Endothelial cell of umbilical vein (primary cell): ENCODE measurements at regions not wholly inside any gene's neighbourhood (a gene's known extent, or its start where the extent isn't known, plus 50 kb on each side); places are given as distances from the start of the nearest gene placed in this dataset.
"Not testable (repeated sequence)": the region's sequence is repeated elsewhere in the genome, so short reads cannot be mapped to it uniquely, and the experiment has no call there.

Source experiments
- BruUV-seq: library from RNA; stranded (reverse); fragments of 400-500 nt; replicated peaks from 2 replicates; lab custom pipeline; 2021; lab: Mats Ljungman, UMichigan
- CTCF ChIA-PET: fragments of 300-600, 350-600 bp; sonication (Branson Sonifier 250); formaldehyde crosslinking; loops from one replicate; lab custom pipeline; 2021; ENCODE audit warnings: antibody characterized with exemption, inconsistent platforms; lab: Charles Lee
- POLR2A ChIA-PET: fragments of 300-600, 350-600 bp; sonication (Branson Sonifier 250); formaldehyde crosslinking; loops from one replicate; lab custom pipeline; 2021; ENCODE audit warnings: antibody characterized with exemption, inconsistent platforms; lab: Charles Lee
- DNase-seq: peaks from one replicate; pipeline ENCODE4 v3.0.0-alpha.2; 2011; ENCODE audit warnings: low read depth, low spot score
- FAIRE-seq: peaks from 2 replicates; lab custom pipeline; 2011; peaks lifted over from hg19 to GRCh38; lab: Jason Lieb, UNC
- H2AFZ ChIP-seq: 2 replicates; pipeline ENCODE4 v1.6.0; 2012; ENCODE audit warnings: low read depth, low read length, control low read depth, inconsistent platforms
- H3K27ac ChIP-seq: 2 replicates; pipeline ENCODE4 v1.5.1; 2011; ENCODE audit warnings: low read depth, mild to moderate bottlenecking, control low read depth, low read length, moderate library complexity; ENCODE audit not compliant: insufficient read depth
- H3K27me3 ChIP-seq, 2 experiments: 2 replicates each; pipeline versions ENCODE4 v1.6.0 to v1.6.1; 2011; ENCODE audit warnings: low read length in 2 of 2, mixed read lengths in 1 of 2; ENCODE audit not compliant: control insufficient read depth in 2 of 2, insufficient read depth in 2 of 2
- H3K36me3 ChIP-seq, 2 experiments: 2 replicates in 1 of 2; 3 replicates in 1 of 2; pipeline ENCODE4 v1.5.1; 2011; ENCODE audit warnings: low read length in 2 of 2, mild to moderate bottlenecking in 1 of 2, moderate library complexity in 1 of 2; ENCODE audit not compliant: control insufficient read depth in 2 of 2, insufficient read depth in 2 of 2; ENCODE audit errors: extremely low read depth in 1 of 2
- H3K4me1 ChIP-seq: 3 replicates; pipeline ENCODE4 v1.5.1; 2011; ENCODE audit warnings: mild to moderate bottlenecking, low read length; ENCODE audit not compliant: control insufficient read depth, insufficient read depth; ENCODE audit errors: extremely low read depth
- H3K4me2 ChIP-seq: 2 replicates; pipeline ENCODE4 v1.6.1; 2011; ENCODE audit warnings: low read length, control low read depth, mixed read lengths; ENCODE audit not compliant: insufficient read depth
- H3K4me3 ChIP-seq, 3 experiments: fragments of 200-600 bp in 1 of 3; sonication (generic), shearing (Covaris generic) in 1 of 3; replicated peaks in 1 of 3; 2 replicates each; pipeline ENCODE4 v1.5.1; 2011 to 2016; ENCODE audit warnings: control low read depth in 3 of 3, low read length in 3 of 3, mild to moderate bottlenecking in 2 of 3, inconsistent platforms in 1 of 3, low read depth in 1 of 3, moderate library complexity in 1 of 3; ENCODE audit not compliant: insufficient read depth in 1 of 3
- H3K79me2 ChIP-seq: 2 replicates; pipeline ENCODE4 v1.6.0; 2012; ENCODE audit warnings: low read length, inconsistent platforms; ENCODE audit not compliant: control insufficient read depth, insufficient read depth
- H3K9ac ChIP-seq: replicated peaks from 2 replicates; pipeline ENCODE3; 2011; ENCODE audit warnings: low read length, control low read depth; ENCODE audit not compliant: insufficient read depth; ENCODE audit errors: extremely low read depth
- H3K9me1 ChIP-seq: replicated peaks from 3 replicates; pipeline ENCODE4 v1.6.0; 2011; ENCODE audit warnings: mild to moderate bottlenecking, low read length; ENCODE audit not compliant: control insufficient read depth, insufficient read depth; ENCODE audit errors: extremely low read depth
- H3K9me3 ChIP-seq: replicated peaks from 2 replicates; pipeline ENCODE4 v1.5.1; 2012; ENCODE audit warnings: low read length, inconsistent platforms; ENCODE audit not compliant: control insufficient read depth, insufficient read depth
- H4K20me1 ChIP-seq: replicated peaks from 2 replicates; pipeline ENCODE3; 2011; ENCODE audit warnings: mild to moderate bottlenecking, low read length; ENCODE audit not compliant: control insufficient read depth, insufficient read depth; ENCODE audit errors: extremely low read depth
- EZH2 ChIP-seq: IDR thresholded peaks from 2 replicates; pipeline ENCODE4 v1.6.1; 2012; ENCODE audit warnings: borderline replicate concordance, low read depth, mild to moderate bottlenecking, moderate library complexity, low read length, inconsistent platforms; ENCODE audit not compliant: severe bottlenecking
- FOS ChIP-seq: IDR thresholded peaks from 2 replicates; pipeline ENCODE4 v1.6.1; 2011; ENCODE audit warnings: mild to moderate bottlenecking, low read length, moderate library complexity, borderline replicate concordance; ENCODE audit not compliant: insufficient read depth
- GATA2 ChIP-seq: IDR thresholded peaks from 2 replicates; pipeline ENCODE4 v1.7.0; 2011; ENCODE audit warnings: low read depth, mild to moderate bottlenecking, moderate library complexity, mixed read lengths, low read length; ENCODE audit not compliant: insufficient read length, insufficient read depth
- JUN ChIP-seq: IDR thresholded peaks from 2 replicates; pipeline ENCODE4 v1.6.1; 2011; ENCODE audit warnings: borderline replicate concordance, low read depth; ENCODE audit not compliant: insufficient read length, insufficient read depth
- MYC ChIP-seq: IDR thresholded peaks from one replicate; pipeline ENCODE4 v1.6.1; 2011; ENCODE audit warnings: mild to moderate bottlenecking, low read depth, low read length
- POLR2A ChIP-seq: IDR thresholded peaks from 2 replicates; pipeline ENCODE4 v1.6.1; 2012; ENCODE audit warnings: low read depth, mild to moderate bottlenecking, control low read depth, low read length
- POLR2AphosphoS5 ChIP-seq: IDR thresholded peaks from 2 replicates; pipeline ENCODE4 v1.6.1; 2012; ENCODE audit warnings: low read depth, mild to moderate bottlenecking, control low read depth, low read length, moderate library complexity; ENCODE audit not compliant: insufficient read depth
- dilution Hi-C: fragments of 300-500 bp; cut with MboI; formaldehyde crosslinking; loops from one replicate; pipeline ENCODE4 v1.15.0; 2019; ENCODE audit warnings: low sequenced_read_pairs; ENCODE audit not compliant: extremely low pct_ligation_motif_present
- intact Hi-C: fragments of 100-400 bp; cut with micrococcal nuclease; formaldehyde crosslinking; loops from one replicate; pipeline ENCODE4 v1.10.0; 2022
- TF ChIP-seq, protein P1 (sequence below), 2 donors: IDR thresholded peaks; 1 replicate in 1 of 2; 2 replicates in 1 of 2; pipeline ENCODE4 v1.5.1; 2011; ENCODE audit warnings: low read length in 2 of 2, mild to moderate bottlenecking in 2 of 2, moderate library complexity in 2 of 2, control low read depth in 1 of 2, inconsistent platforms in 1 of 2, low read depth in 1 of 2; ENCODE audit not compliant: insufficient read depth in 1 of 2; ENCODE audit errors: extremely low read depth in 1 of 2
- TF ChIP-seq, protein P2 (sequence below): IDR thresholded peaks from 2 replicates; pipeline ENCODE4 v1.6.1; 2011; ENCODE audit not compliant: insufficient read depth, insufficient read length

DNA sequence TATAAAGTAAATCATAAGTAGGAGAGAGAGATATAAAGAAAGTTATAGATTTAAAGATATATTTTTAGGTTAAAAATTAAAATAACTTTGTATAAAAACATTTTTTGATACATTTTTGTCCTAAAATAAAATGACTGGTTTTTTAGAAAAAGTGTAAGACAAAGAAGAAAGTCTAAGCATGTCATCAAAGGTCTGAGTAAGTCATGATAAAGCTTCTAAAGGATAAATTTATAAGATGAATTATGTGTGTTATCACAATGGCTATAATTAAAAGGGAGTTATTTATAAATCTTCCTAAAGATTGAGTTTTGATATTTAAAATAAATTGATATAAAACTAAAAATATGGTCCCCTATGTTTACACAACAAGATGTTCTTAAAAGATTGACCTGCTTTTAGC is 370.9 kb downstream of the PTPRU start:
- H3K9ac ChIP-seq = no peak overlapping the region
- no peak overlapping the region for H3K4me3 ChIP-seq
- POLR2A ChIA-PET = no interaction called here
- no peaks in the 10 kb centered on the region for H3K79me2 ChIP-seq
- H3K27me3 ChIP-seq = no peaks in the 10 kb centered on the region
- TF ChIP-seq POLR2A (no peak), FOS (no peak), GATA2 (no peak), POLR2AphosphoS5 (no peak), EZH2 (no peak), JUN (no peak), MYC (no peak)
- TF ChIP-seq, protein P1, sequence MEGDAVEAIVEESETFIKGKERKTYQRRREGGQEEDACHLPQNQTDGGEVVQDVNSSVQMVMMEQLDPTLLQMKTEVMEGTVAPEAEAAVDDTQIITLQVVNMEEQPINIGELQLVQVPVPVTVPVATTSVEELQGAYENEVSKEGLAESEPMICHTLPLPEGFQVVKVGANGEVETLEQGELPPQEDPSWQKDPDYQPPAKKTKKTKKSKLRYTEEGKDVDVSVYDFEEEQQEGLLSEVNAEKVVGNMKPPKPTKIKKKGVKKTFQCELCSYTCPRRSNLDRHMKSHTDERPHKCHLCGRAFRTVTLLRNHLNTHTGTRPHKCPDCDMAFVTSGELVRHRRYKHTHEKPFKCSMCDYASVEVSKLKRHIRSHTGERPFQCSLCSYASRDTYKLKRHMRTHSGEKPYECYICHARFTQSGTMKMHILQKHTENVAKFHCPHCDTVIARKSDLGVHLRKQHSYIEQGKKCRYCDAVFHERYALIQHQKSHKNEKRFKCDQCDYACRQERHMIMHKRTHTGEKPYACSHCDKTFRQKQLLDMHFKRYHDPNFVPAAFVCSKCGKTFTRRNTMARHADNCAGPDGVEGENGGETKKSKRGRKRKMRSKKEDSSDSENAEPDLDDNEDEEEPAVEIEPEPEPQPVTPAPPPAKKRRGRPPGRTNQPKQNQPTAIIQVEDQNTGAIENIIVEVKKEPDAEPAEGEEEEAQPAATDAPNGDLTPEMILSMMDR (IDR thresholded peaks at IDR 0.05; ENCODE audit: extremely low read depth in 1 of 2, insufficient read depth in 1 of 2, low read depth in 1 of 2, low read length in 2 of 2) = no peak
- TF ChIP-seq, protein P2, sequence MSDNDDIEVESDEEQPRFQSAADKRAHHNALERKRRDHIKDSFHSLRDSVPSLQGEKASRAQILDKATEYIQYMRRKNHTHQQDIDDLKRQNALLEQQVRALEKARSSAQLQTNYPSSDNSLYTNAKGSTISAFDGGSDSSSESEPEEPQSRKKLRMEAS = no peak
- CTCF ChIA-PET = no interaction called here
- no peaks in the 10 kb centered on the region for H3K9me3 ChIP-seq
- no TSS peak for BruUV-seq
- no peak overlapping the region for H2AFZ ChIP-seq
- H3K36me3 ChIP-seq = no peaks in the 10 kb centered on the region
- no peak overlapping the region for H3K27ac ChIP-seq
- H3K4me2 ChIP-seq = no peak overlapping the region
- no peaks in the 10 kb centered on the region for H3K4me1 ChIP-seq
- no peak for DNase-seq
- FAIRE-seq = no peak
- no peaks in the 10 kb centered on the region for H4K20me1 ChIP-seq
- dilution Hi-C loops (no loop called here), intact Hi-C loops (no loop called here)
- no peaks in the 10 kb centered on the region for H3K9me1 ChIP-seq

DNA sequence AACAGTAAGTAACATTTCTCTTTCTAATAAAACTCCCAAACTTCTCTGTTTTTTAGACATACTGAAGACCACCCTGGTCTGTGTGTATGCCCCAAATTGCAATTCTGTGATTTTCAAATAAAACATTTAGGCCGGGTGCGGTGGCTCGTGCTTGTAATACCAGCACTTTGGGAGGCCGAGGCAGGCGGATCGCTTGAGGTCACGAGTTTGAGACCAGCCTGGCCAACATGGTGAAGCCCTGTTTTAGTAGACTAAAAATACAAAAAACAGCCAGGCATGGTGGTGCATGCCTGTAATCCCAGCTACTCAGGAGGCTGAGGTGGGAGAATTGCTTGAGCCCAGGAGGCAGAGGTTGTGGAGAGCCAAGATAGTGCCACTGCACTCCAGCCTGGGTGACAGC is 368.5 kb downstream of the PTPRU start:
- H3K27ac ChIP-seq, H3K27me3 ChIP-seq, H3K4me3 ChIP-seq, H3K36me3 ChIP-seq, H3K9ac ChIP-seq, H3K4me2 ChIP-seq, H4K20me1 ChIP-seq, BruUV-seq, H3K4me1 ChIP-seq, CTCF ChIA-PET, H3K9me1 ChIP-seq, FAIRE-seq, intact Hi-C loops, H2AFZ ChIP-seq, dilution Hi-C loops, H3K9me3 ChIP-seq, H3K79me2 ChIP-seq, POLR2A ChIA-PET, DNase-seq: not testable (repeated sequence)
